ENCODE measurements at regions not wholly inside any gene's neighbourhood (a gene's known extent, or its start where the extent isn't known, plus 50 kb on each side); places are given as distances from the start of the nearest gene placed in this dataset.
"Not testable (repeated sequence)": the region's sequence is repeated elsewhere in the genome, so short reads cannot be mapped to it uniquely, and the experiment has no call there.

- DNase-seq (ENCODE audit: low read depth in 2 of 2, low spot score in 1 of 2): no peak
Measured at GRCh38 chrX:46228389-46228788, 316.8 kb downstream of the ZNF674 start.

GRCh38 chrX:46226422-46226821 lies 318.8 kb downstream of the ZNF674 start:
- no peak for DNase-seq (ENCODE audit: low read depth in 2 of 2, low spot score in 1 of 2)

GRCh38 chrX:46223499-46223898 lies 321.7 kb downstream of the ZNF674 start:
- DNase-seq (ENCODE audit: low read depth in 2 of 2, low spot score in 1 of 2): not testable (repeated sequence)

- no peak for DNase-seq (ENCODE audit: low read depth in 2 of 2, low spot score in 1 of 2)
Measured at GRCh38 chrX:46220822-46221221, 324.4 kb downstream of the ZNF674 start.

- no peak for DNase-seq (ENCODE audit: low read depth in 2 of 2, low spot score in 1 of 2)
Measured at GRCh38 chrX:46218373-46218772, 326.8 kb downstream of the ZNF674 start.

GRCh38 chrX:46216406-46216805 lies 328.8 kb downstream of the ZNF674 start:
- no peak for DNase-seq (ENCODE audit: low read depth in 2 of 2, low spot score in 1 of 2)

GRCh38 chrX:46211079-46211478 lies 334.1 kb downstream of the ZNF674 start:
- no peak for DNase-seq (ENCODE audit: low read depth in 2 of 2, low spot score in 1 of 2)

- DNase-seq (ENCODE audit: low read depth in 2 of 2, low spot score in 1 of 2): no peak
Measured at GRCh38 chrX:46209768-46210167, 335.5 kb downstream of the ZNF674 start.

GRCh38 chrX:46209037-46209436 lies 336.2 kb downstream of the ZNF674 start:
- DNase-seq (ENCODE audit: low read depth in 2 of 2, low spot score in 1 of 2): no peak

GRCh38 chrX:46208225-46208854 lies 336.9 kb downstream of the ZNF674 start:
- DNase-seq (ENCODE audit: low read depth in 2 of 2, low spot score in 1 of 2): no peak

- no peak for DNase-seq (ENCODE audit: low read depth in 2 of 2, low spot score in 1 of 2)
Measured at GRCh38 chrX:46204721-46205422, 340.3 kb downstream of the ZNF674 start.

GRCh38 chrX:46202733-46203514 lies 342.3 kb downstream of the ZNF674 start:
- DNase-seq (ENCODE audit: low read depth in 2 of 2, low spot score in 1 of 2): no peak

- no peak for DNase-seq (ENCODE audit: low read depth in 2 of 2, low spot score in 1 of 2)
Measured at GRCh38 chrX:46200413-46200812, 344.8 kb downstream of the ZNF674 start.

GRCh38 chrX:46198858-46199257 lies 346.4 kb downstream of the ZNF674 start:
- no peak for DNase-seq (ENCODE audit: low read depth in 2 of 2, low spot score in 1 of 2)

GRCh38 chrX:46186811-46187106 lies 358.5 kb downstream of the ZNF674 start:
- DNase-seq (ENCODE audit: low read depth in 2 of 2, low spot score in 1 of 2): not testable (repeated sequence)

- no peak for DNase-seq (ENCODE audit: low read depth in 2 of 2, low spot score in 1 of 2)
Measured at GRCh38 chrX:46185923-46186810, 359.1 kb downstream of the ZNF674 start.

GRCh38 chrX:46184749-46185148 lies 360.5 kb downstream of the ZNF674 start:
- no peak for DNase-seq (ENCODE audit: low read depth in 2 of 2, low spot score in 1 of 2)

GRCh38 chrX:46180258-46180687 lies 364.9 kb downstream of the ZNF674 start:
- no peak for DNase-seq (ENCODE audit: low read depth in 2 of 2, low spot score in 1 of 2)

- DNase-seq (ENCODE audit: low read depth in 2 of 2, low spot score in 1 of 2): no peak
Measured at GRCh38 chrX:46179748-46180147, 365.5 kb downstream of the ZNF674 start.

- no peak for DNase-seq (ENCODE audit: low read depth in 2 of 2, low spot score in 1 of 2)
Measured at GRCh38 chrX:46178763-46179162, 366.5 kb downstream of the ZNF674 start.

GRCh38 chrX:46173159-46173558 lies 372.1 kb downstream of the ZNF674 start:
- no peak for DNase-seq (ENCODE audit: low read depth in 2 of 2, low spot score in 1 of 2)
